Right hindlimb (tissue), 1 donor: ENCODE measurements at regions not wholly inside any gene's neighbourhood (a gene's known extent, or its start where the extent isn't known, plus 50 kb on each side); places are given as distances from the start of the nearest gene placed in this dataset.
A peak's percentile ranks its signal among the peaks of the same experiment; 100 is the strongest.
"Not testable (repeated sequence)": the region's sequence is repeated elsewhere in the genome, so short reads cannot be mapped to it uniquely, and the experiment has no call there.

Source experiments
- DNase-seq: peaks from one replicate; pipeline ENCODE4 v3.0.0-alpha.2; 2018

DNA sequence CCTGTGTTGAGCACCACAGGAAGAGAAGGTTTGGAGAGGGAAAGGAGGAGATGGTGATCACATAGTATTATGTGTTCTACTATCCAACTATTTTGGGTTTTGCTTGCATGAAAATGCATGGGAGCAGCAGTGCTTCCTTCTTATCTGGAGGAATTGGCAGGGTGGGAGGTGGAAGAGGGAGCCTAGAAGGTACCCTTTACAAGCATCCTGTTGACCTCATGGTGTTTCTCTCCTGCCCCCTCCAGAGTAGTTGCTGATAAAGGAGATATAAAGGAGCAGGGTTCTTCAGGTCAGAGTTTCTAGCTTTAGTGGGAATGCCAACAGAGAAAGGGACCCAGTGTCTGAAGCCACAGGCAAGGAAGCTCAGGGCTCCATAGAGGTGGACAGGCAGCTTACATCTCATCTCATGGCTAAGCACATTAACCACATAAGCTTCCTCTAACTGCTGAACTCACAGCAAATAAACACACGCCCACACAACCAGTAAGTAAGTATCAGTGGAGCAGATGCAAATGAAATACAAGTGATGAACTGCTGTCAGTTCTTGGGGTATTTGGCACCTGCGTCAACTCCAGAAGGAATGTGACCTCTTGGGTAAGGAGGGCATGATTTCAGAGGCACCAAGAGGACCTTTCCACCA is 174.2 kb upstream of the SLC38A2 start:
- DNase-seq: no peak

DNA sequence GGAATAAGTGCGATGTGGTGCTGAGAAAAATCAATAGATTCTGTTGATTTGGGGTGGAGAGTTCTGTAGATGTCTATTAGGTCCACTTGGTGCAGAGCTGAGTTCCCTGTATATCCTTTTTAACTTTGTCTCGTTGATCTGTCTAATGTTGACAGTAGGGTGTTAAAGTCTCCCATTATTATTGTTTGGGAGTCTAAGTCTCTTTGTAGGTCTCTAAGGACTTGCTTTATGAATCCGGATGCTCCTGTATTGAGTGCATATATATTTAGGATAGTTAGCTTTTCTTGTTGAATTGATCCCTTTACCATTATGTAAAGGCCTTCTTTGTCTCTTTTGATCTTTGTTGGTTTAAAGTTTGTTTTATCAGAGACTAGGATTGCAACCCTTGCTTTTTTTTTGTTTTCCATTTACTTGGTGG is 170.8 kb upstream of the SLC38A2 start:
- not testable (repeated sequence) for DNase-seq

DNA sequence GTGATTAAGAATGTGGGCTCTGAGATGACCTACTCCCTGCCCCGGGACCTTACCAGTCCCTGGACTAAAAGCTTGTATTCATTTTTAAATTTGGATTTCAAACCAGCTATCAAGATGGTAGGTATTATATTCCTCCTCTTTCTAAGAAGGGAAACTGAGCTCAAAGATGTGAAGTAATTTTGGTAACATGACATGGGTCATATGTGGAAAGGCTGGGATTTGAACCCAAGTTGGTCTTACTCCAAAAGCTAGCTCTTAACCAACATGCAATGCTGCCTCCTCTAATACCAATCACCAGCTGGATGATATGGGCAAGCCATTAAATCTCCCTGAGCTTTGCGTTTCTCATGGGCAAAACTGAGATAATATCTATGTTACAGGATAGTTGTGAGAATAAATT is 166.4 kb upstream of the SLC38A2 start:
- no peak for DNase-seq

DNA sequence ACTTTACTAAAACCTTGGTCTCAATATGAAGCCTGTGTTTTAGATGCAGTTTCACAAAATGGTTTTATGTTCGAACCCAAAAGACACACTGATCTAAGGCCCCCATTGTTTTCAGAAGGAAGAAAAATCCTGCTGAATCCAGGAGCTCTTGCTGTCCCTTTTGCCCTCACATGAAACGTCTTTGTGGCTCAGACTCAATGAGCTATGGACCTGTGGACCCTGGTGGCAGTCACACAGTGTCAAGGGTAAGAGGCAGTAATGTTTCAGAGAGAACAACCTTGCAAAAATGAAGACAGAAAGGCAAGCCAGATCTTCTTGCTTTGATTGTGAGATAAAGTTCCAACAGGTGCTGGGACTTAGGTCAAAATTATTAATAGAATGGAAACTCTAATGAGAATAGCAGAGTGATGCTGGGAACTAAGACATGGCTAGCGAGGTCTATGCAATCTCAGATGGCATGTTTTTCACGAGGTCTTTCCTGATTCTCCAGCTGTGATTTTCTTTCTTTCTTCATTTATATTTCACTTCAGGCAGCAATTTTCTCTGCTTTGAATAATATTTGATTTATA is 164.9 kb upstream of the SLC38A2 start:
- no peak for DNase-seq

DNA sequence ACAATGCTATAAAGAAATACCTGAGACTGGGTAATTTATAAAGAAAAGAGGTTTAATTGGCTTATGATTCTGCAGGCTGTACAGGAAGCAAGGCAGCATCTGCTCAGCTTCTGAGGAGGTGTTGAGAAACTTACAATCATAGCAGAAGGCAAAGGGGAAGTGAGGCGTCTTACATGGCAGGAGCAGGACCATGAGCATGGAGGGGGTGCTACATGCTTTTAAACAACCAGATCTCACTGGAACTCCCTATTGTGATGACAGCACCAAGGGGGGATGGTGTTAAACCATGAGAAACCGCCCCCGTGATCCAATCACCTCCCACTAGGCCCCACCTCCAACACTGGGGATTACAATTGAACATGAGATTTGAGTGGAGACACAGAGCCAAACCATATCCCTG is 163.7 kb upstream of the SLC38A2 start:
- DNase-seq: not testable (repeated sequence)

DNA sequence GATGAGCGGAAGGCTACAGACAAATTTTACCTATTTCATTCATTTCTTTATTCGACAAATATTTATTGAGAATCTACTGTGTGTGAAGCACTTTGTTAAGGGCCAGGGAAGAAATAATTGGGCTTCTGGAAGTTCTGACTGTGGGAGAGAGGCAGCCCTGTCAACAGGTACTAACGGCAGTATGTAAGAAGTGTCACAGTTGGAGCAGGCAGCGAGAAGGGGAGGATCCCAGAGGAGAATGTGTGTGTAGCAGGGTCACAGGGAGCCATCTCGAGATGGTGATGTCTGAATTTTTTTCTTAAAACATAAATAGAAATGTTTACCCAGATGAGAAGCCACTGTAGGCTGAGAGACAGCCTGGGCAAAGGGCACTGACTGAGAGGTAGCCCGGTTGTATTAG is 163.3 kb upstream of the SLC38A2 start:
- DNase-seq: no peak

DNA sequence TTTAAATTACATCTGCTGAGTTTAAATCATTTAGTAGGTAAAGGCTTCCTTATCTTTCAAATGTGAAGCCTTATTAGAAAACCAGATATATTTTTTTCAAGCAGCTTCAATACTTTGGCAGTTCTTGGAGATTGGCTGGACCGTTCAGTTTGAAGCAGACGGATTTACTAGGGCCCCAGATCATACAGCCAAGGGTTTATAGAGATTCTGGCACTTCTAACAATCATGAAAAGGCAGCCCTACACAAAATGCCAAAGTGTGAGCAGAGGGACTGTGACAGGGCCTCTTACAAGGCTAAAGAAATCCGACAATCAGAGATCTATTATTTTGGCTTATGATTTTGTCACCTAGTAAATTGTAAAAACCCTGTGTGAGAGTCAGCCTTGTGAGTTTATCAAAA is 162.8 kb upstream of the SLC38A2 start:
- no peak for DNase-seq

DNA sequence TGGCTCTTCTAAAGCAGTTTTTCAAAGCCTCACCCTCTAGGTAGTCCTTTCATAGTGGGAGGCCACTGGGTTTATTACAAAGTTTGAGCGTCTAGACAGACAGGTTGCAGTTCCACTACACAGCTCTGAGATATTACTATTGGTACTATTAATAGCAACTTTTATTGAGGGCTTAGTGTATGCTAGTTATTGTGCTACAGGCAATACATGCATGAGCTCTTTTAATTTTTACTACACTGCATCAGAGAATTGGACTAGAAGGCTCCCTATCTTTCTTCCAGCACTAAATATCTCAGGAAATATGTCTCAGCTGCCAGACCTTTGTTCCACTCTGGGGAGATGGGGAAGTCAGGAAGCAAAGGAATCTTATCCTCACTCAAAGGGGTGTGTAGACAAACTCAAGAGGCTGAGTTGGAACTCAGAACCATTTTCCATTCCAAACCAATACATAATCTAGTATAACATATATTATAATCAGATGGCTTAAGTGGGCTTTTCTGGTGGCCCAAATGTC is 161.8 kb upstream of the SLC38A2 start:
- DNase-seq: peak; percentile 65

DNA sequence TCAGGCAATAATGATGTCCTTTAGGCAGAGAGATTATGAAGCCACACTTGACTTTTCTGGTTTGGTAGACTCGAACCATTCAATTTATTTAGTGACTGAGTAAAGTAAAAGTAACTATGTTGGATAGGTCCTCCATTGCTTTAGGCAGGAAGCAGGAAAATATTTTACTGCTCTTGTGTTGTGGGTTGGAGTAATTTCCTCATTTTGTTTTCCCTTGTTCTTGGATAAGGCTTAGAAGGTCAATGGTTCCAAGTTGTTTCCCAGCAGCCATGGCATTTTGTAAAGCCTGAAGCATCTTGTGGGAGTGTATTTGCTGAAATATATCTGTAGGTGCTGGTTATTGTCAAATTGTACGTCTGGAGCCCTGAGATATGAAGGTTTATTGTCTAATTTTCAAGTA is 161.2 kb upstream of the SLC38A2 start:
- no peak for DNase-seq

DNA sequence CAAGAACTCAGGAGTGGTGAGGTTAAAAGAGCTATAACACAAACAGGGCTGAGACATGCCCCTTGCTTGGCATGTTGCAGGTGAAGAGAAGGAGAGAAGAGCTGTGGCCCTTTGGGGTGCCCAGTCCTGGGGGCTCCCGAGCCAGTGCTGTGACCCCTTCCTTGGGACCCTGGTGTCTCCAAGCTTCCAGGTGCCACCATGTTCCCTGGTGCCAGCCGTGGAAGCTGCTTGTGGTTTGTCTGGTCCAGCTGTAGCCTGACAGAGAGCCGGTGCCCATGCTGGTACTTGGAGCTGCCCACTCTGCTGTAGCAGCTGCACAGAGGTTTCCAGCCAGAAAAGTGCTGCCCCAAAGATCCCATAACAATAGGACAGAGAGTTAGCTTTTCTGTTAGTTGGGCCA is 159.2 kb upstream of the SLC38A2 start:
- no peak for DNase-seq

DNA sequence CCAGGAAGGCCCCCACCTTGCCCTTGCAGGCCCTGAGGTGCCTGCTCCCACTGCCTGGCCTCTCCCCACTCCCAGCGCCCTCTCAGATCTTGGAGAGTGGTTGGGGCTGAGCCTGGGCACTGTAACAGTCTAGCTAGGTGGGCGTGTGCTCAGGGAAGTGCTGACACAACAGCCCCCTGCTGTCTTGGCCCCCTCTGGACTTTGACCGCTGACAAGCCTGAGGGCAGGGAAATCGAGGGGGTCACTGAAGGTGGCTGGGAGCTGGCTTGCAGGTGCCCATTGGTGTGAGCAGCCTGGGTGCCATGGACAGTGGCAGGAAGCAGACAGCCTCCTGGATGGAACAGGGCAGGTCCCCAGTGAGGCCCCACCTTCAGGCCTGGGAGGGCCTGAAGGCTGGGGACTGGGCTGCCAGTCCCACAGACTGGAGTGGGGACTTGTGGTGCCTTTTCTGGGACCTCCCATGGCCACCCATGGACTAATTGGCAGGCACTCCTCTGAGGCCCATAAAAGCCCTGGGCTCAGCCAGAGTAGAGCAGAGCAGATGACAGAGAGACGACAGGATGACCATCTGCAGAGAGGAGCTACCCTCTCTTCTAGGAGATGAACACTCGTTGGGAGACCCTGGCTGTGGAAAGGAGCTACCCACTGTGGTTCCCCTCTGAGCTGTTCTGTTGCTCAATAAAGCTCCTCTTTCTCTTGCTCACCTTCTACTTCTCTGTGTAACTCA is 158.6 kb upstream of the SLC38A2 start:
- DNase-seq: no peak

DNA sequence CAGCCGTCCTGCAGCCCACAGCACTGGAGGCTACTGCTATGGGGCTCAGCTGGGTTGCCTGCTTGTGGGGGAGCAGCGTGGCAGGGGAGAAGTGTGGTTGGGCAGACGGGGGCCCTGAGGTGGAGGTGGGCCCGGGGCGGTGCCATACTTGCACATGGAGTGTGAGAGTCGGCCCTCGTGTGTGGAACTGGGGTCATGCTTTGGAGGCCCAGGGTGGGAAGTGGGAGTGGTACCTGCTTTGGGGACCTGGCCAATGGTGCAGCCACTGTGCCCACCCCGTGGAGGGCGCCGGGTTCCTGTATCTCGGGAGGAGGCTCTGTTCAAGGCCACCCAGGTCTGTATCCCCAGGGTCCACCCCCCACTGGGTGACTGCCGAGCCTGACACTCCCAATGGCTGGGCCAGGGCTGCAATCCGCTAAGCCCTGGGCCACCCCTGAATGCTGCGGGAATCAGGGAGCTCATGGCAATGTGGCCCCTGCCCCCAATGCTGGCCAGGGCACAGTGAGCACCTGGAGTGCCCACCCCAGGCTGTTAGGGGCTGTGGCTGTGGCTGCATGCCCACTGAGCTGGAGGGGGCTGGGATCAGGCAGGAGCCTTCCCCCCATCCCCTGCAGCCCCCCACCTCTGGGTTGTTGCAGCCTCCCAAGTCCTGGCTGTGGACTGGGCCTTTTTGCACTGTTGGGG is 157.9 kb upstream of the SLC38A2 start:
- no peak for DNase-seq

DNA sequence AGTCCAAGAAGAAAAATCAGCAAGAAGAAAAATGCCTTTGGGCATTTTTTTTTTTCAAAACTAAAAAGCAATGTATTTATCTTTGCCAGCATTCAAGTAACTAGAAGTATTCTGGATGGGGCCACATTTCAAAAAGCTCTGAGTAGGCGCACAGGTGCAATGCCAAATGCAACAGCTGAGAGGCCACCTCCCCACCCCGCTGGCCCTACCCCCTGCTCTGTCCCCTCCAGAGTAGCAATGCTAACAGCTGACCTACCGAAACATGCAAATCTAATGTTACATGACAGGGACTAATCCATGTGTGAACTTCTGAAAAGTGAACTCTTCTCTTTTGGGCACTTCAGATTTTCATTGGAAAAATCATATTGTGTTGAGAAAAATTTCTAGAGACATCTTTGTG is 153.7 kb upstream of the SLC38A2 start:
- DNase-seq: no peak

DNA sequence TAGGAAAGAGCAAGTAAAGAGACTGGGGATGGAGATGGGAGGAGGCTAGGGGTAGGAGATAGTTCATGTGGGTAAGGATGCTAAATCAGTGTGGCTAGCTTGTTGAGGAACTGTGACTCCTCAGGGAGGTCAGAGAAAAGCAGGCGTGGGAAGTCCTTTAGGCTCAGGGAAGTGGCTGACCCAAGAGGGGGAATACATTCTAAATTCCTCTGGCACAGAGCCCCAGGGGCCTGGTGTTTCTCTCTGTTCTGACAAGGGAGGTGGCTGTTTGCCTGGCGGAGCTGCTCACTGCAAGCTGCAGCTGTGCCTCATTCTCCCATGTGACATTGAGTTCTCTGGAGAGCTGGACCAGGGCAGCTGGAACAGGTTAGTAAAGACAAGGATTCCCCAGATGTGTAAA is 152.2 kb upstream of the SLC38A2 start:
- peak; percentile 64 for DNase-seq

DNA sequence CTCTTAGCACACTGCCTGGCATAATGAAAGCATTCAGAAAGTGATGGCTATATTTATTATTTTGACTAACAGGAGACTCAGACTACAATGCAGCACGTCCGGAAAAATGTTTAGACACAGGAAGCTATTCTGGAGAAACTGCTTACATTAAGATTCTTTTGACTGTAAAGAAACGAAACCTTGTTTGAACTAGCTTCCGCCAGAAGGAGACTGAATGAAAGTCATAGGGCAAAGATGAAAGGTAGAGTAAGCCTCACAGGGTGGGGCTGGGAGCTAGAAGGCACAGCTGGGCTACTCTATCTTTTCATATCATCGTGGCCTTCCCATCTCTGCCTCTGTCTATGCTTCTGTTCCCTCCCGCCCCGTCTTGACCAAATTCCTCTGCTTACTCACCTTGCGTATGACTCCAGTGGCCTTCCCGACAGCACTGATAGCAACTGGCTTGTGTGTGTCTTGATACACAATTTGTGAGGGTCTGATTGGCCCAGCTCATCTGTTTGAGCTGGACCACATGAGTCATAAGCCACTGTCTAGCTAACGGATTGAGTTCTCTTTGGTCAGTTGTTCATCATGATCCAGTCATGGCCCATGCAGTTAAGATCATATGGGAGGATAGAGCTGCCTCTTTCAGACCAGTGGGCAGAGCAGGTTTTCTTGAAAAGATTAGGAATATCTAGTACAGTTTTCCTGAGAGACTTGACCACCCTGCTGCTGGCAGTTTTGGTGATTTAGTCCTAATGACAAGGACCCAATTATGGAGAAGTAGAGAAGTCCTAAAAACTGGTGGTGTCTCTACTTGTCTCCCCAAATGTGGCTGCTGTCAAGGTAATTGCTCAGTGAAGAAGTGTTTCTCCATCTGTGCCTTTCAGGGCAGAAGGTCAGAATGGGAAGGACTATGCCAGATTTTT is 151.5 kb upstream of the SLC38A2 start:
- no peak for DNase-seq

DNA sequence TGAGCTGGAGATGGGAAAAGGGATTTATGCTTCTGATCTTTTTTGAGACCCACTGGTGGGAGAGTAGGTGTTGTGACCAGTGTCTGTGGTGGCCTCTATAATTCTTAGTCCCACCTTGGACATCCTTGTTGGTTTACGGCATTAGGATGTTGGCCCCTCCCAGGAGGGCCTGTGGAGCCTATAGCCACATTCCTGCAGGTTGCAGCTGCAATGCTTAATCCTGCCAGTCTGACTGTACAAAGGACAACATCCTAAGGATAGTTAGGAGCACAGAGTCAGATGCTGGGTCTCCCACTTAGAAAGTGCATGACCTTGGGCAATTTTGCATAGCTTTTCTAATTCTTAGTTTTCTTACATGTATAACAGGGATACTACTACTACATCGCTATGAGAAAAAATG is 150.9 kb upstream of the SLC38A2 start:
- DNase-seq: no peak

DNA sequence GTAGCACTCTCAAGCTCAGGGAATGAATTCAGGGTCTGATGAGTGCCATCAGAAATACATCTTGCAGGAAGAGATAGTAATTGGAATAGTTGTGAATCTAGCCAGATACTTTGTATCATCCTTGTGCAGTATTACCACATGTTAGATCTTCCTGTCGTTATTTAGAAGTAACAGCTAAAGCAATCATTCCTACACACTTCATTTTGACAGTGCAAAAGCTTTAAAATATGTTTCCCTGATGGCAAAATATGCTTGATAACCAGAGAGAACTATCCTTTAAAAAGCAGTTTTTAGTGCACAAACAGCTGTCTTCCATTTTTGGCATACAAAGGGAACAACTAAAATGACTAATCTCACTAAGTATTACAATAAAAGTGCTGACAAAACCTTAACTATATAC is 149.5 kb upstream of the SLC38A2 start:
- no peak for DNase-seq

DNA sequence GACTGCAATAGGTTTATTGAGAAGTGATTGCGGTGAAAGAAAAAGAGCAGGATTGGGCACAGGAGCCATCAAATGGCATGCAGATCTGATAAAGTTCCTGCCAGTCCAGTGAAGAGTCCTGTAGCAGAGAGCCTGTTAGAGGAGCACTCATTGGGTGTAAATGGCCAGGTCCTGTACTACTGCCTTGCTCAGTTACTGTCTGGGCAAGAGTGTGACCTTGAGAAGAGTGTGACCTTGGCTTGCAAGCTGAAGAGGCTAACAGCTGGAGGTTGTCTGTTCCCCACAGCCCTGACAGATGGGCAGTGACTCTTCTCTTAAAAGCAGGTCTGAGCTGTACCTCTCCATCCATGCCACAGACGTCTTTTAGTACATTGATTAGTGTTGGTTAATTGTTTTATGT is 148.6 kb upstream of the SLC38A2 start:
- DNase-seq: no peak

DNA sequence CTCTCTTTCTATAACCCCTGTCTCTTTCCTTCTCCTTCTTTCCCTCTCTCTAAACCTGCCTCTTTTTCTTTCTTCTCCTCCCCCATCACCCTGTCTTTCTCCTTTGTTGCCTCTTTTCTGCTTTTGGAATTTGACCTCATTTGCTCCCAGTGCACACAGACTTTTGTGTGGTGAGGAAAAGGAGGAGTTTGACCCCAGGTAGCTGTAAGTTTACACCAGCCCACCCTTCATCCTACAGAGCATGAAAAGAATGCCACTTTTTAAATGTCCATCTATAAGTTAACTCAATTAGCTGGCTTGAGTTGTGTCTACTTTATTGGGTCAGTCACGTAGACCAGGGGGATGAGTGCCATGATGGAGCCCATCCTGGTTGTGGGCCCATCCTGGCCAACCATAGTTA is 146.8 kb upstream of the SLC38A2 start:
- DNase-seq: no peak

DNA sequence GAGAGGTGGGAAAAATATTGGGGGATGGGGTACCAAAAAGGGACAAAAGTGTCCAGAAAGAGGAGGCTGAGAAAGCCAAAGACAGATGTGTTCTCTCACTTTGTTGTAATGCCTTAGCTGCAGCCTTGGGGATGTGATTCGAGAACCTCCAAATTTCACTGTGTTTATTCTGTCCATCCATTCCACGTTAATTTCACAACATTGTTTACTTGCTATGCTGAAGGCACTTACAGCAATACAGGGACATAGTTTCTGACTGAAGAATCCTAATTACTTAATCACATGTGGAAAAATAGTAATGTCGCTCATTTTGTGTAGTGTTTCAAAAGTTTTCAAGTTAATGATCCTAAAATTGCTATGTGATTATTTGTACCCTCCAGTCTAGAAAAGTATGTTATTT is 146.2 kb upstream of the SLC38A2 start:
- no peak for DNase-seq

DNA sequence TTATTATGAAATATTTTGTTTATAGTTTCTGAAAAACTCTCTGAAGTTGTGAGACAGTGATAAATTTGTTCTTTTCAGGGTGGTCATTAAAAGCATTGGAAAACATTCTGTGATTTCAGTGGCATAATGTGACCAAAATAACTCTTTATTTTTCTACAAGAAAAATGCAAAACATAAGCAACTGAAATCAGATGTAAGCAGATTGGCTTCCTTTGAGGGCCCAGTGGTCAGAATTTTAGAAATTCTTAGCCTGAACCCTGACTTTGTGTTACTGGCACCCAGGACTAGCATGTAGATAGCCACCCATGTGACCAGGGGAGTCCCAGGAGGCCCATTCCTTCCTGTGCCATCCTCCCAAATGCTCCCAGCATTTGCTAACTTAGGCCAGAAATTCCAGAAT is 145.6 kb upstream of the SLC38A2 start:
- no peak for DNase-seq

DNA sequence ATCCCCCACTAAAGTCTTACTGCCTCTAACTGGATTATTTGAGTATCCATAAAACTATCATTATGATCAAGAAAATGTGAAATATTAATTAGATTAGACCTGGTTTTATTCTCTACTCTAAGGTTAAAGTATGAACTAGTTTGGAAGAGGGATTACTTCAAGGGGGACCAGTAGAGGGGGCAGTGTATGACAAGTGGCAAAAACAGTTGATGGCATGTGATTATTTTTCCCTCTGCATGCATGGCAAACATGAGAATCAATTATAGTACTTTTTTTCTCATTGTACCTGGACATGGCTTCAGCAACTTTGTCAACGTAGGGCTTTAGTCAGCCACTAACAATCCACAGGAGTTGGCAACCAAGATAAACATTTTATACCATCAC is 145.0 kb upstream of the SLC38A2 start:
- DNase-seq: no peak
